ENCODE measurements at regions not wholly inside any gene's neighbourhood (a gene's known extent, or its start where the extent isn't known, plus 50 kb on each side); places are given as distances from the start of the nearest gene placed in this dataset.

DNA sequence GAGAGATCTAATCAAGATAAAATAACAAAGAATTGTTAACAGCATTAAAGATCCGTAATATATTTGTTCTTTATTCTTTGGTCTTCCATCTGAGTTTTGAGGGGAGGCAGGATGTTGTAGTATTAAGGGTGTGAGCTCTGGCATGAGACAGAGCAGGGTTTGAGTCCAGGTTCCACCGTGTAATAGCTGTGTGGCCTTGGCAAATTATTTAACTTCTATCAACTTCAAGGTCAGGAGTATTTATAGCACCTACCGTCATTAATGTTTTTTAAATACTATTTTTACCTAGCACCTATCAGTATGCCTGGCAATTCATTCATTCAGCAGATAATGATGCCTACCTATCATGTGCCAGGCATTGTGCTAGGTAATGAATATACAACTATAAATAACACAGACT is 180.1 kb upstream of the NABP1 start:
- H4K20me1 ChIP-seq (ENCODE audit: insufficient read depth, low read length) = no peaks in the 10 kb centered on the region
- no peaks in the 10 kb centered on the region for H3K4me1 ChIP-seq (ENCODE audit: insufficient read depth, low read length, severe bottlenecking)
- no peaks in the 10 kb centered on the region for H3K9me3 ChIP-seq (ENCODE audit: low read length)
- H3K4me2 ChIP-seq (ENCODE audit: low read length) = no peak overlapping the region
- no peaks in the 10 kb centered on the region for H3K79me2 ChIP-seq (ENCODE audit: insufficient read depth, low read length)
- H2AFZ ChIP-seq (ENCODE audit: low read length) = no peak overlapping the region
- H3K9me2 ChIP-seq (ENCODE audit: low read depth, low read length) = no peaks in the 10 kb centered on the region
- no peak for TF ChIP-seq EZH2 (IDR thresholded peaks at IDR 0.05; ENCODE audit: borderline replicate concordance, low read length)
- no peak overlapping the region for H3K4me3 ChIP-seq (ENCODE audit: low read depth, low read length, poor library complexity, severe bottlenecking)
- no peak overlapping the region for H3K9ac ChIP-seq (ENCODE audit: low read length)
- H3F3A ChIP-seq (ENCODE audit: insufficient read depth, low read length) = no peaks in the 10 kb centered on the region
- no peaks in the 10 kb centered on the region for H3K27me3 ChIP-seq (ENCODE audit: insufficient read depth, low read length)
- no peaks in the 10 kb centered on the region for H3K36me3 ChIP-seq (ENCODE audit: insufficient read depth, low read length)
- H3K27ac ChIP-seq (ENCODE audit: low read depth, low read length, poor library complexity, severe bottlenecking) = no peak overlapping the region

DNA sequence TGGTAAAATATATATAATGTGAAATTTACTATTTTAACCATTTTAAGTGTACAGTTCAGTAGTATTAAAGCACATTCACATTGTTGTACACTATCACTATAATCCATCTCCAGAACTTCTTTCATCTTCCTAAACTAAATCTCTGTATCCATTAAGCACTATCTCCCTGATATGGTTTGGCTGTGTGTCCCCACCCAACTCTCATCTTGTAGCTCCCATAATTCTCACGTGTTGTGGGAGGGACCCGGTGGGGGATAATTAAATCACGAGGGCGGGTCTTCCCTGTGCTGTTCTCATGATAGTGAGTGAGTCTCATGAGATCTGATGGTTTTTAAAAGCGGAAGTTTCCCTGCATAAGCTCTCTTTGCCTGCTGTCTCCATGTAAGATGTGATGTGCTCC is 178.9 kb upstream of the NABP1 start:
- no peak overlapping the region for H3K27ac ChIP-seq (ENCODE audit: low read depth, low read length, poor library complexity, severe bottlenecking)
- no peaks in the 10 kb centered on the region for H3K79me2 ChIP-seq (ENCODE audit: insufficient read depth, low read length)
- no peak overlapping the region for H3K9ac ChIP-seq (ENCODE audit: low read length)
- H3F3A ChIP-seq (ENCODE audit: insufficient read depth, low read length) = no peaks in the 10 kb centered on the region
- no peaks in the 10 kb centered on the region for H3K4me1 ChIP-seq (ENCODE audit: insufficient read depth, low read length, severe bottlenecking)
- H3K4me3 ChIP-seq (ENCODE audit: low read depth, low read length, poor library complexity, severe bottlenecking) = no peak overlapping the region
- H4K20me1 ChIP-seq (ENCODE audit: insufficient read depth, low read length) = no peaks in the 10 kb centered on the region
- TF ChIP-seq, protein P1, sequence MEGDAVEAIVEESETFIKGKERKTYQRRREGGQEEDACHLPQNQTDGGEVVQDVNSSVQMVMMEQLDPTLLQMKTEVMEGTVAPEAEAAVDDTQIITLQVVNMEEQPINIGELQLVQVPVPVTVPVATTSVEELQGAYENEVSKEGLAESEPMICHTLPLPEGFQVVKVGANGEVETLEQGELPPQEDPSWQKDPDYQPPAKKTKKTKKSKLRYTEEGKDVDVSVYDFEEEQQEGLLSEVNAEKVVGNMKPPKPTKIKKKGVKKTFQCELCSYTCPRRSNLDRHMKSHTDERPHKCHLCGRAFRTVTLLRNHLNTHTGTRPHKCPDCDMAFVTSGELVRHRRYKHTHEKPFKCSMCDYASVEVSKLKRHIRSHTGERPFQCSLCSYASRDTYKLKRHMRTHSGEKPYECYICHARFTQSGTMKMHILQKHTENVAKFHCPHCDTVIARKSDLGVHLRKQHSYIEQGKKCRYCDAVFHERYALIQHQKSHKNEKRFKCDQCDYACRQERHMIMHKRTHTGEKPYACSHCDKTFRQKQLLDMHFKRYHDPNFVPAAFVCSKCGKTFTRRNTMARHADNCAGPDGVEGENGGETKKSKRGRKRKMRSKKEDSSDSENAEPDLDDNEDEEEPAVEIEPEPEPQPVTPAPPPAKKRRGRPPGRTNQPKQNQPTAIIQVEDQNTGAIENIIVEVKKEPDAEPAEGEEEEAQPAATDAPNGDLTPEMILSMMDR (IDR thresholded peaks at IDR 0.05; ENCODE audit: low read length) = no peak
- no peak for TF ChIP-seq EZH2 (IDR thresholded peaks at IDR 0.05; ENCODE audit: borderline replicate concordance, low read length)
- no peaks in the 10 kb centered on the region for H3K36me3 ChIP-seq (ENCODE audit: insufficient read depth, low read length)
- no peaks in the 10 kb centered on the region for H3K9me3 ChIP-seq (ENCODE audit: low read length)
- no peaks in the 10 kb centered on the region for H3K9me2 ChIP-seq (ENCODE audit: low read depth, low read length)
- no peak overlapping the region for H2AFZ ChIP-seq (ENCODE audit: low read length)
- no peaks in the 10 kb centered on the region for H3K27me3 ChIP-seq (ENCODE audit: insufficient read depth, low read length)
- H3K4me2 ChIP-seq (ENCODE audit: low read length) = no peak overlapping the region

DNA sequence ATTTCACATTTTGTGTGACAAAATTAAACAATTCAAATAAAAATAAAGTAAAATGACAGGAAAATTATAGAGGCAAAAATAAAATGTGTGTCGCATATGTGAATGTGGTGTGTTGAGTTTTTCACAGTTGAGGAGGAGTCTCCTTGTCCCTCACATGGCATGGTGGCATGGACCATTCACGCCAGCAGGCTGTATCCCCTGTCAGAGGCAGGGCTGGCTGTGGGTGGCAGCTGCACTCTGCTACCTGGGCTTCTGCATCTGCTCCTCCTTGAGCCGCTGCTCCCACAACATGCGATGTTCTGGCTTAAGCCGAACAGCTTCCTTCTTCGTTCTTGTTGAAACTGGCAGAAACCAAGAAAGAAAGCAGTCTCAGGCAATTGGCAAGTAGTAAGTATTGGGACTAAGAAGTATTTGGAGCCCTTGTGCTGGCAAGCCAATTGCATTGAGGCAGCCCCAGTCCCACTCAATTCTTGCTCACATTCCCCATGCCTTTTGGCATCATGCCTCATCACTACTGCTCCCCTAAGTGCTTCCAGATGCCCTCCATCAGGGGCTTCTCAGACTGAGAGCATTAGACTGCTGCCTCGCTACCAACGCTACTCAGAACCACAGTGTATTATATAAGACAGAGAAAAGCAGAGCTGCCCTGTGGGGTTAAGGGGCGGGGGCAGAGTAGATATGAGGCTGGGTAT is 177.9 kb upstream of the NABP1 start:
- Histone ChIP-seq H4K20me1 (ENCODE audit: insufficient read depth, low read length) (no peaks in the 10 kb centered on the region), H3K79me2 (ENCODE audit: insufficient read depth, low read length) (no peaks in the 10 kb centered on the region), H3K4me1 (ENCODE audit: insufficient read depth, low read length, severe bottlenecking) (no peaks in the 10 kb centered on the region), H2AFZ (ENCODE audit: low read length) (no peak overlapping the region), H3K4me2 (ENCODE audit: low read length) (no peak overlapping the region), H3K4me3 (ENCODE audit: low read depth, low read length, poor library complexity, severe bottlenecking) (no peak overlapping the region), H3K27me3 (ENCODE audit: insufficient read depth, low read length) (no peaks in the 10 kb centered on the region), H3K36me3 (ENCODE audit: insufficient read depth, low read length) (no peaks in the 10 kb centered on the region), H3K9ac (ENCODE audit: low read length) (no peak overlapping the region), H3K9me3 (ENCODE audit: low read length) (no peaks in the 10 kb centered on the region), H3K9me2 (ENCODE audit: low read depth, low read length) (no peaks in the 10 kb centered on the region), H3F3A (ENCODE audit: insufficient read depth, low read length) (no peaks in the 10 kb centered on the region), H3K27ac (ENCODE audit: low read depth, low read length, poor library complexity, severe bottlenecking) (no peak overlapping the region)
- TF ChIP-seq, protein P1 (IDR thresholded peaks at IDR 0.05; ENCODE audit: low read length) = no peak
- no peak for TF ChIP-seq EZH2 (IDR thresholded peaks at IDR 0.05; ENCODE audit: borderline replicate concordance, low read length)

DNA sequence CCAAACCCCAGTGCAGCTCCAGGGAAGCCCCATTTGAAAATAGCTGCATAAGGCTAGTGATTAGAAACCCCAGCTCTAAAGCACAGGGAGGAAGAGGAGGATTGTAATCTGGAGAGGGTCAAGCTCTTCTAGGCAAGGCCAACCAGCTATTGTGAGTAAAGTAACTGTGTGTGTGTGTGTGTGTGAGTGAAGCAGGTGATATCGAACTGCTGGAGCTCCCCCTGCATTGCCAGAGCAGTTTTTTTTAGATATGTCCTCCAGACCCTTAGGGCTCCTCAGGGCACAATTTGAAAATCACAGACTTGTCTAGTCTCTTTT is 177.4 kb upstream of the NABP1 start:
- H3F3A ChIP-seq (ENCODE audit: insufficient read depth, low read length) = no peaks in the 10 kb centered on the region
- no peak overlapping the region for H3K9ac ChIP-seq (ENCODE audit: low read length)
- H3K9me2 ChIP-seq (ENCODE audit: low read depth, low read length) = no peaks in the 10 kb centered on the region
- no peaks in the 10 kb centered on the region for H3K4me1 ChIP-seq (ENCODE audit: insufficient read depth, low read length, severe bottlenecking)
- no peaks in the 10 kb centered on the region for H3K9me3 ChIP-seq (ENCODE audit: low read length)
- H3K79me2 ChIP-seq (ENCODE audit: insufficient read depth, low read length) = no peaks in the 10 kb centered on the region
- H3K36me3 ChIP-seq (ENCODE audit: insufficient read depth, low read length) = no peaks in the 10 kb centered on the region
- no peak overlapping the region for H3K27ac ChIP-seq (ENCODE audit: low read depth, low read length, poor library complexity, severe bottlenecking)
- no peak overlapping the region for H3K4me3 ChIP-seq (ENCODE audit: low read depth, low read length, poor library complexity, severe bottlenecking)
- no peak for TF ChIP-seq EZH2 (IDR thresholded peaks at IDR 0.05; ENCODE audit: borderline replicate concordance, low read length)
- TF ChIP-seq, protein P1 (IDR thresholded peaks at IDR 0.05; ENCODE audit: low read length) = no peak
- no peaks in the 10 kb centered on the region for H3K27me3 ChIP-seq (ENCODE audit: insufficient read depth, low read length)
- H4K20me1 ChIP-seq (ENCODE audit: insufficient read depth, low read length) = no peaks in the 10 kb centered on the region
- no peak overlapping the region for H3K4me2 ChIP-seq (ENCODE audit: low read length)
- no peak overlapping the region for H2AFZ ChIP-seq (ENCODE audit: low read length)
